ENCODE measurements at regions not wholly inside any gene's neighbourhood (a gene's known extent, or its start where the extent isn't known, plus 50 kb on each side); places are given as distances from the start of the nearest gene placed in this dataset.

DNA sequence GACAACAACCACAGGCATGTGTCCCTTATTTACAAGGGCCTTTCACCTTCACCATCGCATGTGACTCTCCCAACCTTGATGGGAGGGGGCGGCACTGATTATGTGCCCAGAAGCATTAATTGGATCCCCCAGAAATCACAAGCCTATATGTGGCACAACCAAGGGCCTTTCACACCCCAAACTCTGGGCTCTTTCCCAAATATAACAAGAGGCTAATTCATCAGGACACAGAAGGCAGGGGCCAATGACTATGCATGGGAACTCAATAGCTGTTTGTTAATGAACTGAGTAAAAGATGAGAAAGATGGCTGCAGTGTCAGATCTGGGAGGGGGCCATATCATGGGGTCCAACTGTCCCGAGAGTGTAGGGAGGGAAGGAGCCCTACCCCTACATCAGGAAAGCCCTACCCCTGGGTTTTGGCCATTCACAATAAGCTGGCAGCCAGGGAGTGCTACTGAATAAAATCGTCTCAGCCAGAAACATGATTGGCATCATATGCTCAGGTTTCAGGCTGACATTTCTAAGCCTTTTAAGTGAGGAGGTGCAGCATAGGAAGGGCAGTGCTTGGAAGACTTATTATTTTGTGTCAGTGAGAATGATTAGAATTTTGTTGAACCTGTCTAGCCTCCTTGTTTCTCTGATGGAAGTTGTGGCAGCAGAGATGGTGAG, 814.4 kb upstream of the AMELY start:
- TF ChIP-seq CTCF (IDR thresholded peaks at IDR 0.05) (no peak), POLR2A (IDR thresholded peaks at IDR 0.05) (no peak)
